BJ (cell line): ENCODE measurements at regions not wholly inside any gene's neighbourhood (a gene's known extent, or its start where the extent isn't known, plus 50 kb on each side); places are given as distances from the start of the nearest gene placed in this dataset.

Source experiments
- CTCF ChIA-PET: fragments of 350-600 bp; formaldehyde crosslinking; extraction: SDS; loops from one replicate; lab custom pipeline; 2021; ENCODE audit warnings: antibody characterized with exemption, inconsistent platforms; lab: Yijun Ruan, JAX
- POLR2A ChIA-PET: fragments of 300-600 bp; sonication (Branson Sonifier 250); formaldehyde crosslinking; extraction: SDS; loops from one replicate; lab custom pipeline; 2021; ENCODE audit warnings: antibody characterized with exemption; lab: Charles Lee
- DNase-seq: peaks from one replicate; pipeline ENCODE4 v3.0.0-alpha.2; 2011; ENCODE audit warnings: low read depth
- H3K27me3 ChIP-seq: 2 replicates; pipeline ENCODE4 v1.6.0; 2011; ENCODE audit warnings: low read length; ENCODE audit not compliant: control insufficient read depth, insufficient read depth
- H3K36me3 ChIP-seq: 2 replicates; pipeline ENCODE4 v1.5.1; 2011; ENCODE audit warnings: low read length; ENCODE audit not compliant: control insufficient read depth, insufficient read depth
- H3K4me3 ChIP-seq: 2 replicates; pipeline ENCODE4 v1.5.1; 2011; ENCODE audit warnings: low read depth, mild to moderate bottlenecking, control low read depth, low read length
- TF ChIP-seq, protein P1 (sequence below): IDR thresholded peaks from 2 replicates; pipeline ENCODE4 v1.5.1; 2011; ENCODE audit warnings: low read depth, mild to moderate bottlenecking, control low read depth, inconsistent platforms, low read length, moderate library complexity; ENCODE audit not compliant: insufficient read depth

DNA sequence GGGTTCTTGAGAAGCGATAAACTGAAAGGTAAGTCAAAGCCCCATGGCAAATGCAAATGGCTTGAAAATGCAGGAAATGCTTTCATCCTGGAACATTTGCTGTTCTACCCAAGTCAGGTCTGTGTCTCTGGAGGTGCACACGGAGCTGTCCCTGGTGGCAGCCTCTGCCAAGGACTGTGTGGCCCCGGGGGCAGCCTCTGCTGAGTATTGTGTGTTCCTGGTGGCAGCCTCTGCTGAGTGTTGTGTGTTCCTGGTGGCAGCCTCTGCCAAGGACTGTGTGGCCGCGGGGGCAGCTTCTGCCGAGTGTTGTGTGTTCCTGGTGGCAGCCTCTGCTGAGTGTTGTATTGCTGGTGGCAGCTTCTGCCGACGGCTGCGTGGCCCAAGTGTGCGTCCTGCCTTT is 135.6 kb upstream of the ALKAL2 start:
- CTCF ChIA-PET: no interaction called here
- H3K4me3 ChIP-seq: no peak overlapping the region
- TF ChIP-seq, protein P1, sequence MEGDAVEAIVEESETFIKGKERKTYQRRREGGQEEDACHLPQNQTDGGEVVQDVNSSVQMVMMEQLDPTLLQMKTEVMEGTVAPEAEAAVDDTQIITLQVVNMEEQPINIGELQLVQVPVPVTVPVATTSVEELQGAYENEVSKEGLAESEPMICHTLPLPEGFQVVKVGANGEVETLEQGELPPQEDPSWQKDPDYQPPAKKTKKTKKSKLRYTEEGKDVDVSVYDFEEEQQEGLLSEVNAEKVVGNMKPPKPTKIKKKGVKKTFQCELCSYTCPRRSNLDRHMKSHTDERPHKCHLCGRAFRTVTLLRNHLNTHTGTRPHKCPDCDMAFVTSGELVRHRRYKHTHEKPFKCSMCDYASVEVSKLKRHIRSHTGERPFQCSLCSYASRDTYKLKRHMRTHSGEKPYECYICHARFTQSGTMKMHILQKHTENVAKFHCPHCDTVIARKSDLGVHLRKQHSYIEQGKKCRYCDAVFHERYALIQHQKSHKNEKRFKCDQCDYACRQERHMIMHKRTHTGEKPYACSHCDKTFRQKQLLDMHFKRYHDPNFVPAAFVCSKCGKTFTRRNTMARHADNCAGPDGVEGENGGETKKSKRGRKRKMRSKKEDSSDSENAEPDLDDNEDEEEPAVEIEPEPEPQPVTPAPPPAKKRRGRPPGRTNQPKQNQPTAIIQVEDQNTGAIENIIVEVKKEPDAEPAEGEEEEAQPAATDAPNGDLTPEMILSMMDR: no peak
- DNase-seq: no peak
- H3K27me3 ChIP-seq: no peaks in the 10 kb centered on the region
- POLR2A ChIA-PET: no interaction called here
- H3K36me3 ChIP-seq: no peaks in the 10 kb centered on the region

DNA sequence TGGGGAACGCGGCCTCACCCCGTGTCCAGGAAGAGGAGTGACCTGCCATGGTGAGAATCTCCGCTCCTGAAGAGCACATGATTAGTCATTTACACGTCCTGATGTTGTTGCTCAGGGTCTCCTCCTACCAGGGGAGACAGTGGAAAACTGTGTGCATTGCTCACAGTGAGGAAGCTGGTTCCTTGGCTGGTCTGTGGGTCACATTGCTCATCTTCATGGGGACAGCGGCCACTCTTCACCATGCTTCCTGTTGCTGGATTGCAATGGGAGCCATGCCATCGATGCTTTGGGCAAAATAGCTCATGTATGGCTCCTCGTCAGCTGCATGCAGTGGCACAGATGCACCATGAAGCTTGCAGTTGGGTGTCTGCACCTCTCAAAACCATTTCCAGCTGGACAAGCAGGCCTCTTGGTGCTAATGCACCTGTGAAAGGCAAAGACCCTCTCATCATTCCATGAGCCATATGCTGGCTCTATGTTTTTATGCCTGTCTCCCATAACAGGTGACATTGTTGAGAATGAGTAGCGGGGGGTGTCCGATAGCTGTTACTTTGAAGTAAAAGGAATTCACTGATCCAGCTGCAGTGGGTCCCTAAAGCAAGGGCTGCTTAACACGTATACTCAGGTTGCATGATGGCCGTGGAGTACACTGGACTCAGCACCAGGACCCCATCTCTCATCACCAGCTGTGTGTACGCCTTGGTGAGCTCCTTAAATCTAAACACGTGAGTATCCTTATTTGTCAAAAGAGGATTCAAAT is 135.0 kb upstream of the ALKAL2 start:
- Histone ChIP-seq H3K27me3 (no peaks in the 10 kb centered on the region), H3K36me3 (no peaks in the 10 kb centered on the region), H3K4me3 (no peak overlapping the region)
- ChIA-PET POLR2A (no interaction called here), CTCF (no interaction called here)
- DNase-seq: no peak
- TF ChIP-seq, protein P1: no peak

DNA sequence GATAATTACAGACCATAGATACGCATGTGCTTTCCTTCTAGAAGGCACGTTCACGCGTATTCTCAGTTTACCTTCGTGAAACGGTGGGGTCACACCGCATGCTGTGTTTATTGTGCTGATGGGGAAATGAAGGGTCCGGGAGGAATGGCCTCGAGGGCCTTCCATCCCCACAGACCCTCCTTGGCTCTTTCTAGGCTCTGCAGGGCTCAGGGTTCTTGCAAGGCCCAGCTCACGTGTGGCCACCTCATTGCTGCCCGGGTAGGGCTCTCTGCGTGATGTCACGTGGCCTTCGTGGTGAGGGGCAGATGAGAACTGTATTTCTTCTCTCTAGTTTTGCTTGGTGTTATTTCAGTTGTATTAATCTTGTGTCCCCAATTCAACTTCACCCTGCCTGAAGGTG is 133.5 kb upstream of the ALKAL2 start:
- Histone ChIP-seq H3K4me3 (no peak overlapping the region), H3K36me3 (no peaks in the 10 kb centered on the region), H3K27me3 (no peaks in the 10 kb centered on the region)
- ChIA-PET CTCF (no interaction called here), POLR2A (no interaction called here)
- TF ChIP-seq, protein P1: no peak
- DNase-seq: no peak

DNA sequence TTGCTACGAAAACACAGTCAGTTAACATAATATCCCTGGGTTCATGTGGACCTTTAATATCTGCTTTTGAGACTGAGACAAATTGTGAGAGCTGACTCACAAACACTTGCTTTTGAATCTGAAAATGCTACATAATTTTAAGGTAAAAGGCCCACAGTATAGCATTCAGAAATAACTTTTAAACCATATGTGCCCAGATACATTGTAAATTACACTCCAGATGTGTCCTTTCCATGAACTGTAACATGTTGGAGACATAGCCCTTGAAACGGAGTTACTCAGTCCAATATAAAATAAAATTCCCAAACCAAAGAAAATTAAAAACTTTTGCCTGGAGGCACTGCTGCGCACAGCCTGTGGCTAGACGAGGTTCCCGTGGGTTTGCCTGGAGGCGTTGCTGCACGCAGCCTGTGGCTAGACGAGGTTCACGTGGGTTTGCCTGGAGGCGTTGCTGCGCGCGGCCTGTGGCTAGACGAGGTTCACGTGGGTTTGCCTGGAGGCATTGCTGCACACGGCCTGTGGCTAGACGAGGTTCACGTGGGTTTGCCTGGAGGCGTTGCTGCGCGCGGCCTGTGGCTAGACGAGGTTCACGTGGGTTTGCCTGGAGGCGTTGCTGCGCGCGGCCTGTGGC is 131.9 kb upstream of the ALKAL2 start:
- H3K4me3 ChIP-seq: no peak overlapping the region
- no peaks in the 10 kb centered on the region for H3K36me3 ChIP-seq
- no peak for DNase-seq
- ChIA-PET POLR2A (no interaction called here), CTCF (no interaction called here)
- no peaks in the 10 kb centered on the region for H3K27me3 ChIP-seq
- TF ChIP-seq, protein P1: no peak

DNA sequence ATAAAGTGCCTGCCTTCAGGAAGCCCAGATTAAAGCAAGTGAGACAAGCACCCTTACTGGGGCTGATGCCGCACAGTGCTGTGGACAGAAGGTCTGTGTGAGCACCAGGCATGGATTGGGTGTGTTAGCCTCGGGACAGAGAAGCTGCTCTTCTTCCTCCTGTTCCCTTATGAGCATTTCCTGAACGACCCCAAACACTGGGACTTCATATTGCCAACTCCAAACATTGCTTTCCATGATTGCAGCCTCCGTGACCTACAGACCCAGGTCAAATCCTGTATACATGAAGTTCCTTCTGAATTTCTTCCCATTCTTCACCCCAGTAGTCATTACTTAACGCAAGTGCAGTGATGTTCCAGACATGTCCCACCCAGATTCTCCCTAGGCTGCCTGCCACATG is 129.8 kb upstream of the ALKAL2 start:
- POLR2A ChIA-PET: no interaction called here
- Histone ChIP-seq H3K36me3 (no peaks in the 10 kb centered on the region), H3K27me3 (no peaks in the 10 kb centered on the region), H3K4me3 (no peak overlapping the region)
- no peak for DNase-seq
- CTCF ChIA-PET: no interaction called here
- TF ChIP-seq, protein P1: no peak
